Ovary (tissue), 7 donors: ENCODE measurements at regions not wholly inside any gene's neighbourhood (a gene's known extent, or its start where the extent isn't known, plus 50 kb on each side); places are given as distances from the start of the nearest gene placed in this dataset.

Source experiments
- DNase-seq, 5 donors: peaks; one replicate each; pipeline ENCODE4 v3.0.0-alpha.2; 2019 to 2020
- H3K27ac ChIP-seq, 2 donors: fragments of 200-600 bp; one replicate each; pipeline versions ENCODE4 v1.5.1 to v1.8.0; 2019 to 2022
- H3K27me3 ChIP-seq: fragments of 200-600 bp; one replicate; pipeline ENCODE4 v1.8.0; 2022
- H3K36me3 ChIP-seq: fragments of 200-600 bp; sonication (generic); one replicate; pipeline ENCODE4 v1.5.1; 2019
- H3K4me1 ChIP-seq: one replicate; pipeline ENCODE4 v1.8.1; 2013; ENCODE audit warnings: mild to moderate bottlenecking, moderate library complexity; ENCODE audit not compliant: insufficient read depth
- H3K4me3 ChIP-seq: fragments of 200-600 bp; sonication (generic); one replicate; pipeline ENCODE4 v1.5.1; 2017
- H3K9me3 ChIP-seq, 2 donors: fragments of 200-600 bp in 1 of 2; sonication (generic) in 1 of 2; one replicate each; pipeline versions ENCODE4 v1.5.1 to v1.8.1; 2013 to 2019; ENCODE audit warnings: mild to moderate bottlenecking in 1 of 2, moderate library complexity in 1 of 2
- CTCF ChIP-seq, 3 donors: fragments of 450-650 bp in 2 of 3; fragments of 200-600 bp in 1 of 3; IDR thresholded peaks; one replicate each; pipeline versions ENCODE4 v1.5.1 to v1.8.0; 2016 to 2022; ENCODE audit warnings: antibody characterized with exemption in 3 of 3, mild to moderate bottlenecking in 1 of 3
- EP300 ChIP-seq: sonication (generic); formaldehyde crosslinking; IDR thresholded peaks from one replicate; pipeline ENCODE4 v1.6.1; 2017; ENCODE audit warnings: antibody characterized with exemption
- POLR2A ChIP-seq: fragments of 450-650 bp; IDR thresholded peaks from one replicate; pipeline ENCODE4 v1.6.1; 2017; ENCODE audit warnings: antibody characterized with exemption, mild to moderate bottlenecking, moderate library complexity
- WGBS, 3 donors: extraction: QIAGEN DNeasy Blood & Tissue Kit in 1 of 3; methylation state at CpG; one replicate each; pipeline versions ENCODE4 v1.1.5 to v1.1.7; 2013 to 2017; 5-methylcytosine and 5-hydroxymethylcytosine counted together
- intact Hi-C, 4 donors: fragments of 100-400 bp; cut with DNase I; formaldehyde crosslinking; loops; one replicate each; pipeline versions ENCODE4 v1.11.0 to v1.15.1; 2022 to 2023
- donor health status: DM: no; HTN: no; CAD: no; lungs with moderate emphysema.
- donor health status: DM: no; HTN: no; CAD: no.
- donor health status: Bipolar disorder and iron deficiency.
- donor health status: DM: no; HTN: no; CAD: no.
- donor health status: DM: yes; HTN: yes; CAD: no.

DNA sequence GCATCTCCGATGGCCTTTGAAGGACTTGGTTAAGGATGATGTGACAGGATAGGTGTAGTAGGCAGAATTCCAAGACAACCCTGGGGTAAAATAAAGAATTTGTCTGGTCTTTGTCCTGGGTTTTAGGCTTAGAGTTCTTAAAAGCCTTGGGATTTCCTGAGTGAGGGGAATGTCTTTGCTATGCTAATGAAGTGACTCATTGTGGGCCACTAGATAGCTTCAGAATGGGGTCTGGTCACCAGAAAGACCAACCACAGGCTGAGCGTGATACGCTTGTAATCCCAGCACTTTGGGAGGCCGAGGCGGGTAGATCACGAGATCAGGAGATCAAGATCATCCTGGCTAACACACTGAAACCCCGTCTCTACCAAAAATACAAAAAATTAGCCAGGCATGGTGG is 182.8 kb upstream of the TOX3 start:
- TF ChIP-seq POLR2A (no peak), EP300 (no peak), CTCF (IDR thresholded peaks at IDR 0.05) (no peak)
- no peak overlapping the region for H3K27ac ChIP-seq
- no peaks in the 10 kb centered on the region for H3K9me3 ChIP-seq
- 92 to 94% (median 94%) methylated on average over 7 of the region's 7 CpGs for WGBS, 3 donors
- intact Hi-C loops, result no loop called here
- no peaks in the 10 kb centered on the region for H3K27me3 ChIP-seq
- no peak overlapping the region for H3K4me3 ChIP-seq
- no peaks in the 10 kb centered on the region for H3K36me3 ChIP-seq
- no peaks in the 10 kb centered on the region for H3K4me1 ChIP-seq
- no peak for DNase-seq

DNA sequence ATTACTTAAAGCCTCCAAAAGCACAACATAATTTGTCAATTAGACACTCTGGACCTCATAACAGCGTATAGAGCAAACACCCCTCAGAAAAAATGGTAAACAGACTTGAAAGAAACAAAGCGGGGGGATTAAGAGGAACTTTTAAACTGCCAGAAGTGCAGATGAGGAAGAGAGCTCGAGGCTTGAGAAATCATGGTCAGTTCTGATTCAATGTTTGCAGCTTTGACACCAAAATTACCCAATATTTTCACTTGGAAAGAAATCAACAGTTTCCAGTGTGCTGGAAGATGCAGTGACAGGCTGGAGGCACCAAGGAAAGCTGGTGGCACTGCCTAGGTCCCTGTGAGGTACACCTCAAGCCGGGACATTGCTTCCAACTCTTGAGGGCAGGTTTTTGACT is 180.9 kb upstream of the TOX3 start:
- intact Hi-C loops, result no loop called here
- H3K36me3 ChIP-seq, result no peaks in the 10 kb centered on the region
- WGBS, 3 donors, result 50 to 67% (median 55%) methylated on average over 4 of the region's 4 CpGs
- TF ChIP-seq EP300 (no peak), CTCF (IDR thresholded peaks at IDR 0.05) (no peak), POLR2A (no peak)
- no peak overlapping the region for H3K4me3 ChIP-seq
- no peaks in the 10 kb centered on the region for H3K4me1 ChIP-seq
- H3K27me3 ChIP-seq, result no peaks in the 10 kb centered on the region
- no peaks in the 10 kb centered on the region for H3K9me3 ChIP-seq
- no peak overlapping the region for H3K27ac ChIP-seq
- DNase-seq, result no peak

DNA sequence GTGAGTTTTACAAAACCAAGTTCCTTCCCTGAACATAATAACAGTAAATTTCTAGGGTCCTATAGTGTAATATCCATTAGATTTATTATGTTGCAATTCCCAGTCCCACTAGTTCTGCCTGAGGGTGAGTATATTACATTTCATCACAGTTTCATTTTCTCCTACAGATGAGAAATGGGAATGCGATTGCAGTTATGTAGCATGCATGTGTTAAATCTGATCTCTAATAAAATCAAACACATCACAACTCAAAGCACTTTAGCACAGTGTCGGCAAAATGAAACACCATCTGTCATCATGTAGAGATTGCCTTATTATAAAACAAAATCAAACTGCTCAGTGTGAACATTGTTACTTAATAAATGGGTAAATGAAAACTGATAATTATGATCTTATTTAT is 180.5 kb upstream of the TOX3 start:
- TF ChIP-seq CTCF (IDR thresholded peaks at IDR 0.05) (no peak), POLR2A (no peak), EP300 (no peak)

DNA sequence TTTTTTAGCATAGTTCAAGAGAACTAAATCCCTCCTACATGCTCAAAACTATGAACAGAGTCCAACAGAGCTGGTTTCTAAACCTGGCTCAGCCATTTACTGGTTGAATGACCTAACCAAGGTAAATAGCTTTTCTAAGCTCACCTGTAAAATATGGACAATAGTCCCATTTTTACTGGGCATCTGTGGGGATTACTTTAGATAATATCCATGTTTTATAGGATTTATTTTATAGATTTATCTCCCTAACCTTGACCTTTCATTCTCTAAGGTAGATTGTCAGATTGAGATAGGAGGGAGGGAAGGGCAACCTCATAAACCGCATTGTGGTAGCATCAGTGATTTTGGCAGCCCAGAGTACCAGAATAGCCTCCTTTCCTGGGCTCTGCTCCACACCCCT is 178.5 kb upstream of the TOX3 start:
- DNase-seq, result no peak
- WGBS, 3 donors, result 85 to 96% (median 89%) methylated on average over 1 of the region's 1 CpG
- Histone ChIP-seq H3K27ac (no peak overlapping the region), H3K4me1 (no peaks in the 10 kb centered on the region), H3K9me3 (no peaks in the 10 kb centered on the region), H3K27me3 (no peaks in the 10 kb centered on the region), H3K36me3 (no peaks in the 10 kb centered on the region), H3K4me3 (no peak overlapping the region)
- intact Hi-C loops, result no loop called here
- no peak for TF ChIP-seq POLR2A
- no peak for TF ChIP-seq CTCF (IDR thresholded peaks at IDR 0.05)
- TF ChIP-seq EP300, result no peak

More for the DNA sequence above, 180.5 kb upstream of the TOX3 start:
- DNase-seq, result no peak
- Histone ChIP-seq H3K27ac (no peak overlapping the region), H3K4me1 (no peaks in the 10 kb centered on the region), H3K27me3 (no peaks in the 10 kb centered on the region), H3K9me3 (no peaks in the 10 kb centered on the region), H3K4me3 (no peak overlapping the region), H3K36me3 (no peaks in the 10 kb centered on the region)
- WGBS, 3 donors, result 56 to 78% (median 63%) methylated on average over 2 of the region's 2 CpGs
- intact Hi-C loops, result no loop called here

DNA sequence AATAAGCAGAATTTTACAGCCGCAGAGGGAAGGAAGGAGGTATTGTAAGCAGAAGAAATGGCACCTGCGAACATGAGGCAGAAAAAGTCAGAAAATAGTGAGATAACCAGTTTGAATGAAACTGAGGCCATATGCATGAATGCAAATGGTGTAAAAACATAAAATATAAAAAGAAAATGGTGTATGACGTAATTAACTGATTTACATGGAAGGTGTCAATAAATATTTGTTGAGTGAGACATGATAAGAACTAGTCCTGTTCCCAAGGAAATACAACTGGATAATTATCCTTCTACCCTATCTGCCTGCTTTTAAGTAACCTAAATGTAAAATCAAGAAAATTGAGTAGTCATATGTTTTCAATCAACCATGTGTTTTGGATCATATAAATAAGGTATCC is 178.1 kb upstream of the TOX3 start:
- WGBS, 3 donors, result 88 to 94% (median 90%) methylated on average over 3 of the region's 3 CpGs
- Histone ChIP-seq H3K27ac (no peak overlapping the region), H3K36me3 (no peaks in the 10 kb centered on the region), H3K9me3 (no peaks in the 10 kb centered on the region), H3K4me1 (no peaks in the 10 kb centered on the region), H3K4me3 (no peak overlapping the region), H3K27me3 (no peaks in the 10 kb centered on the region)
- DNase-seq, result no peak
- intact Hi-C loops, result no loop called here
- TF ChIP-seq EP300 (no peak), CTCF (IDR thresholded peaks at IDR 0.05) (no peak), POLR2A (no peak)
